HEK293 (cell line): ENCODE measurements at regions not wholly inside any gene's neighbourhood (a gene's known extent, or its start where the extent isn't known, plus 50 kb on each side); places are given as distances from the start of the nearest gene placed in this dataset.
"Not testable (repeated sequence)": the region's sequence is repeated elsewhere in the genome, so short reads cannot be mapped to it uniquely, and the experiment has no call there.

ENCODE experiments used
- CTCF ChIA-PET: fragments of 350-600 bp; formaldehyde crosslinking; extraction: SDS; loops from one replicate; lab custom pipeline; 2021; ENCODE audit warnings: antibody characterized with exemption; lab: Yijun Ruan, JAX
- POLR2A ChIA-PET: fragments of 300-600 bp; formaldehyde crosslinking; extraction: SDS; loops from one replicate; lab custom pipeline; 2020; ENCODE audit warnings: antibody characterized with exemption, inconsistent platforms; lab: Yijun Ruan, JAX
- H3K27ac ChIP-seq: fragments of 200-500 bp; sonication (Bioruptor generic); 2 replicates; pipeline ENCODE4 v1.5.1; 2014; ENCODE audit warnings: low read depth, low read length, control low read depth, inconsistent platforms; ENCODE audit errors: extremely low read depth
- H3K36me3 ChIP-seq, 2 experiments: fragments of 200-500 bp in 1 of 2; sonication (Bioruptor generic) in 1 of 2; 1 replicate in 1 of 2; 2 replicates in 1 of 2; pipeline ENCODE4 v1.5.1; 2014 to 2017; ENCODE audit warnings: inconsistent platforms in 2 of 2, low read length in 2 of 2; ENCODE audit not compliant: control insufficient read depth in 2 of 2, insufficient read depth in 1 of 2
- H3K4me1 ChIP-seq: fragments of 200-500 bp; sonication (Bioruptor generic); 2 replicates; pipeline ENCODE4 v1.5.1; 2014; ENCODE audit warnings: mild to moderate bottlenecking, low read length, inconsistent platforms; ENCODE audit not compliant: control insufficient read depth, insufficient read depth
- H3K4me3 ChIP-seq: 2 replicates; pipeline ENCODE4 v1.5.1; 2011; ENCODE audit warnings: low read depth, mild to moderate bottlenecking, control low read depth, low read length, moderate library complexity
- H3K9me3 ChIP-seq: fragments of 200-500 bp; sonication (Bioruptor generic); 2 replicates; pipeline ENCODE4 v1.5.1; 2014; ENCODE audit warnings: low read depth, low read length, inconsistent platforms; ENCODE audit not compliant: control insufficient read depth, insufficient read depth
- GLI4 ChIP-seq: fragments of 450-650 bp; formaldehyde crosslinking; IDR thresholded peaks from 2 replicates; pipeline ENCODE4 v1.5.1; 2016; ENCODE audit warnings: missing biosample characterization, missing genetic modification characterization
- KLF8 ChIP-seq: fragments of 450-650 bp; formaldehyde crosslinking; IDR thresholded peaks from 2 replicates; pipeline ENCODE4 v1.5.1; 2016; ENCODE audit warnings: missing biosample characterization, missing genetic modification characterization
- KLF9 ChIP-seq: fragments of 450-650 bp; formaldehyde crosslinking; IDR thresholded peaks from 2 replicates; pipeline ENCODE4 v1.5.1; 2016; ENCODE audit warnings: missing biosample characterization, missing genetic modification characterization, low read depth
- REPIN1 ChIP-seq: fragments of 450-650 bp; formaldehyde crosslinking; IDR thresholded peaks from 2 replicates; pipeline ENCODE4 v1.5.1; 2017; ENCODE audit warnings: missing biosample characterization, missing genetic modification characterization, low read depth
- SCRT1 ChIP-seq: fragments of 450-650 bp; formaldehyde crosslinking; IDR thresholded peaks from 2 replicates; pipeline ENCODE4 v1.5.1; 2016; ENCODE audit warnings: missing biosample characterization, missing genetic modification characterization, borderline replicate concordance
- ZBTB11 ChIP-seq: fragments of 450-650 bp; formaldehyde crosslinking; conservative IDR thresholded peaks from 2 replicates; pipeline ENCODE4 v1.5.1; 2016; ENCODE audit warnings: low read depth, missing biosample characterization, missing genetic modification characterization
- ZBTB7A ChIP-seq: fragments of 450-650 bp; formaldehyde crosslinking; IDR thresholded peaks from 2 replicates; pipeline ENCODE4 v1.5.1; 2016; ENCODE audit warnings: low read depth, missing biosample characterization, missing genetic modification characterization
- ZNF10 ChIP-seq: fragments of 450-650 bp; formaldehyde crosslinking; IDR thresholded peaks from 2 replicates; pipeline ENCODE4 v1.5.1; 2017; ENCODE audit warnings: missing biosample characterization, missing genetic modification characterization
- ZNF114 ChIP-seq: fragments of 450-650 bp; formaldehyde crosslinking; IDR thresholded peaks from 2 replicates; pipeline ENCODE4 v1.5.0; 2017; ENCODE audit warnings: missing biosample characterization, missing genetic modification characterization
- ZNF146 ChIP-seq: fragments of 450-650 bp; formaldehyde crosslinking; IDR thresholded peaks from 2 replicates; pipeline ENCODE4 v1.5.1; 2016; ENCODE audit warnings: missing biosample characterization, missing genetic modification characterization
- ZNF2 ChIP-seq: fragments of 450-650 bp; formaldehyde crosslinking; IDR thresholded peaks from 2 replicates; pipeline ENCODE4 v1.5.1; 2016; ENCODE audit warnings: missing biosample characterization, missing genetic modification characterization
- ZNF214 ChIP-seq: fragments of 450-650 bp; formaldehyde crosslinking; IDR thresholded peaks from 2 replicates; pipeline ENCODE4 v1.5.1; 2017; ENCODE audit warnings: missing biosample characterization, mild to moderate bottlenecking, missing genetic modification characterization, borderline replicate concordance
- ZNF223 ChIP-seq: fragments of 450-650 bp; formaldehyde crosslinking; IDR thresholded peaks from 2 replicates; pipeline ENCODE4 v1.5.1; 2016; ENCODE audit warnings: missing biosample characterization, missing genetic modification characterization
- ZNF335 ChIP-seq: fragments of 450-650 bp; formaldehyde crosslinking; conservative IDR thresholded peaks from 2 replicates; pipeline ENCODE4 v1.5.1; 2016; ENCODE audit warnings: missing biosample characterization, missing genetic modification characterization
- ZNF350 ChIP-seq: fragments of 450-650 bp; formaldehyde crosslinking; IDR thresholded peaks from 2 replicates; pipeline ENCODE4 v1.5.0; 2017; ENCODE audit warnings: missing biosample characterization, mild to moderate bottlenecking, missing genetic modification characterization
- ZNF423 ChIP-seq: fragments of 450-650 bp; formaldehyde crosslinking; IDR thresholded peaks from 2 replicates; pipeline ENCODE4 v1.5.1; 2016; ENCODE audit warnings: missing biosample characterization, missing genetic modification characterization
- ZNF473 ChIP-seq: fragments of 450-650 bp; formaldehyde crosslinking; IDR thresholded peaks from 2 replicates; pipeline ENCODE4 v1.5.1; 2017; ENCODE audit warnings: missing biosample characterization, missing genetic modification characterization
- ZNF48 ChIP-seq: fragments of 450-650 bp; formaldehyde crosslinking; IDR thresholded peaks from 2 replicates; pipeline ENCODE4 v1.5.1; 2016; ENCODE audit warnings: missing biosample characterization, missing genetic modification characterization
- ZNF521 ChIP-seq: fragments of 450-650 bp; formaldehyde crosslinking; IDR thresholded peaks from 2 replicates; pipeline ENCODE4 v1.5.1; 2017; ENCODE audit warnings: missing biosample characterization, mild to moderate bottlenecking, missing genetic modification characterization
- ZNF580 ChIP-seq: fragments of 450-650 bp; formaldehyde crosslinking; IDR thresholded peaks from 2 replicates; pipeline ENCODE4 v1.5.1; 2016; ENCODE audit warnings: missing biosample characterization, missing genetic modification characterization
- ZNF654 ChIP-seq: fragments of 450-650 bp; formaldehyde crosslinking; IDR thresholded peaks from 2 replicates; pipeline ENCODE4 v1.5.1; 2016; ENCODE audit warnings: low read depth, missing biosample characterization, missing genetic modification characterization
- ZSCAN23 ChIP-seq: fragments of 450-650 bp; formaldehyde crosslinking; IDR thresholded peaks from 2 replicates; pipeline ENCODE4 v1.5.1; 2016; ENCODE audit warnings: missing biosample characterization, missing genetic modification characterization

- H3K9me3 ChIP-seq, H3K4me1 ChIP-seq, POLR2A ChIA-PET: not testable (repeated sequence)
Observed at GRCh38 chr5:17034992-17035391, 98.9 kb upstream of the MYO10 start.

GRCh38 chr5:17037751-17038150, 101.7 kb upstream of the MYO10 start:
- no peak overlapping the region for H3K27ac ChIP-seq
- POLR2A ChIA-PET: no interaction called here

More at GRCh38 chr5:17034992-17035391, 98.9 kb upstream of the MYO10 start:
- H3K4me3 ChIP-seq, H3K36me3 ChIP-seq, H3K27ac ChIP-seq: not testable (repeated sequence)
- CTCF ChIA-PET: interaction anchor here (0.7 kb wide), 1 partner anchor 98 kb away, joined by 3 read pairs; no protein-coding TSS in a partner anchor

GRCh38 chr5:17039170-17039569, 103.1 kb upstream of the MYO10 start:
- ChIA-PET CTCF (interaction anchor here (1.5 kb wide), 1 partner anchor 150 kb away, joined by 9 read pairs; no protein-coding TSS in a partner anchor), POLR2A (no interaction called here)
- H3K4me3 ChIP-seq: no peak overlapping the region
- no peak overlapping the region for H3K27ac ChIP-seq
- TF ChIP-seq ZNF423 (tag by site-specific recombination) (no peak), ZNF146 (tag by site-specific recombination) (peak; percentile 99), ZNF654 (tag by site-specific recombination) (no peak), ZNF580 (tag by site-specific recombination) (peak; percentile 88), GLI4 (tag by site-specific recombination) (no peak)
- no peaks in the 10 kb centered on the region for H3K9me3 ChIP-seq
- no peaks in the 10 kb centered on the region for H3K36me3 ChIP-seq
- no peaks in the 10 kb centered on the region for H3K4me1 ChIP-seq

More at GRCh38 chr5:17037751-17038150, 101.7 kb upstream of the MYO10 start:
- Histone ChIP-seq H3K9me3 (no peaks in the 10 kb centered on the region), H3K36me3 (no peaks in the 10 kb centered on the region), H3K4me1 (no peaks in the 10 kb centered on the region), H3K4me3 (no peak overlapping the region)
- TF ChIP-seq ZNF214 (tag by site-specific recombination) (no peak), ZNF335 (no peak), ZNF2 (tag by site-specific recombination) (no peak), ZBTB11 (tag by site-specific recombination) (no peak), ZNF223 (tag by site-specific recombination) (no peak), ZNF350 (tag by site-specific recombination) (no peak), ZNF521 (tag by site-specific recombination) (no peak), ZNF114 (tag by site-specific recombination) (no peak), KLF8 (tag by site-specific recombination) (no peak), ZBTB7A (tag by site-specific recombination) (no peak), REPIN1 (no peak), ZNF473 (tag by site-specific recombination) (no peak), KLF9 (tag by site-specific recombination) (no peak), ZNF10 (tag by site-specific recombination) (no peak), ZSCAN23 (no peak), SCRT1 (tag by site-specific recombination) (no peak), ZNF48 (no peak)
- CTCF ChIA-PET: interaction anchor here (1.5 kb wide), 1 partner anchor 151 kb away, joined by 9 read pairs; no protein-coding TSS in a partner anchor
